ENCODE measurements at regions not wholly inside any gene's neighbourhood (a gene's known extent, or its start where the extent isn't known, plus 50 kb on each side); places are given as distances from the start of the nearest gene placed in this dataset.

DNA sequence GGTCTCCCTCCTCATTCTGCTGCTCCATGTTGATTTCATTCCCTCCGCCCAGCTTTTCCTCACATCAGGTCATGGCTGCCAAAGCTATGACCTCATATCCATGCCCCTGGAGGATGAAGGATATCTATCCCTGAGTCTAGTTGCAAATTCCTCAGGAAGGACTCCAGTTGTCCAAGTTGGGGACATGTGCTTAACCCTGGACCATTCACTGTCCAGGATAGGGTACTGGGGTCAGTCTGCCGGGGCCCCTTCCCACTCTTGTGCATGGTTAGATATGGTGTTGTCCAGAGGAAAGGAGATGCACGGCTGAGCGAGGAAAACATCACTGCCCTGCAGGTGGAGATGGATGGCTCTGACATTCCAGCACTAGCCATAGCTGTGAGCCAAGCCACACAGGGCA is 51.9 kb upstream of the COMTD1 start:
- TF ChIP-seq POLR2A (IDR thresholded peaks at IDR 0.05; ENCODE audit: low read depth, low read length): no peak
- no peak for FAIRE-seq
- DNase-seq (ENCODE audit: insufficient read length, low spot score): no peak

GRCh38 chr10:75286901-75287300 is 51.1 kb upstream of the COMTD1 start:
- FAIRE-seq (no peak), DNase-seq (ENCODE audit: insufficient read length, low spot score) (no peak)
- no peak for TF ChIP-seq POLR2A (IDR thresholded peaks at IDR 0.05; ENCODE audit: low read depth, low read length)

Data from H54 (cell line).